Panc1 (cell line): ENCODE measurements at regions not wholly inside any gene's neighbourhood (a gene's known extent, or its start where the extent isn't known, plus 50 kb on each side); places are given as distances from the start of the nearest gene placed in this dataset.

Experiments
- ATAC-seq: fragments of 200-7000 bp; cut with Tn5 transposase; 2 replicates; pipeline ENCODE4 v1.9.1; 2020; ENCODE audit warnings: mild to moderate bottlenecking, moderate library complexity
- BruUV-seq: library from RNA; stranded (reverse); fragments of 400-500 nt; replicated peaks from 2 replicates; lab custom pipeline; 2021; lab: Mats Ljungman, UMichigan
- CTCF ChIA-PET: fragments of 300-600 bp; sonication (Branson Sonifier 250); formaldehyde crosslinking; loops from one replicate; lab custom pipeline; 2022; ENCODE audit warnings: antibody characterized with exemption; lab: Charles Lee
- POLR2A ChIA-PET: fragments of 300-600 bp; sonication (Branson Sonifier 250); formaldehyde crosslinking; loops from one replicate; lab custom pipeline; 2022; ENCODE audit warnings: antibody characterized with exemption; lab: Charles Lee
- DNase-seq: peaks from one replicate; pipeline ENCODE4 v3.0.0-alpha.2; 2010; ENCODE audit warnings: low read depth, low spot score
- H3K27ac ChIP-seq: 2 replicates; pipeline ENCODE4 v1.5.1; 2011; ENCODE audit warnings: mild to moderate bottlenecking, low read length, inconsistent platforms
- H3K27me3 ChIP-seq: fragments of 200-500 bp; sonication (Bioruptor generic); 2 replicates; pipeline ENCODE4 v1.6.0; 2014; ENCODE audit warnings: low read length, inconsistent platforms; ENCODE audit not compliant: control insufficient read depth, insufficient read depth
- H3K36me3 ChIP-seq: fragments of 200-500 bp; sonication (Bioruptor generic); 2 replicates; pipeline ENCODE4 v1.5.1; 2014; ENCODE audit warnings: inconsistent platforms, mild to moderate bottlenecking, low read length, moderate library complexity; ENCODE audit not compliant: control insufficient read depth, insufficient read depth
- H3K4me1 ChIP-seq: 2 replicates; pipeline ENCODE4 v1.5.1; 2011; ENCODE audit warnings: inconsistent platforms, mild to moderate bottlenecking, low read length, moderate library complexity; ENCODE audit not compliant: control insufficient read depth, insufficient read depth
- H3K4me3 ChIP-seq, 2 experiments: 2 replicates each; pipeline ENCODE4 v1.5.1; 2011 to 2012; ENCODE audit warnings: low read depth in 2 of 2, low read length in 2 of 2, mild to moderate bottlenecking in 2 of 2, inconsistent platforms in 1 of 2, moderate library complexity in 1 of 2
- H3K9me3 ChIP-seq: fragments of 200-500 bp; sonication (Bioruptor generic); 2 replicates; pipeline ENCODE4 v1.5.1; 2014; ENCODE audit warnings: low read depth, mild to moderate bottlenecking, inconsistent platforms, low read length, moderate library complexity; ENCODE audit not compliant: control insufficient read depth, insufficient read depth
- CTCF ChIP-seq: fragments of 450-650 bp; IDR thresholded peaks from 2 replicates; pipeline ENCODE4 v1.5.1; 2017; ENCODE audit warnings: mild to moderate bottlenecking
- POLR2AphosphoS5 ChIP-seq: IDR thresholded peaks from 2 replicates; pipeline ENCODE4 v1.6.1; 2012; ENCODE audit warnings: mild to moderate bottlenecking, low read depth, low read length, moderate library complexity
- SIN3A ChIP-seq: IDR thresholded peaks from 2 replicates; pipeline ENCODE4 v1.6.1; 2012; ENCODE audit warnings: low read depth, mild to moderate bottlenecking, low read length, moderate library complexity, borderline replicate concordance; ENCODE audit not compliant: insufficient read depth
- TCF7L2 ChIP-seq: IDR thresholded peaks from 2 replicates; pipeline ENCODE4 v1.6.1; 2011; ENCODE audit warnings: mild to moderate bottlenecking, low read depth, low read length, inconsistent platforms
- in situ Hi-C: cut with HindIII; loops from 2 replicates; pipeline ENCODE4 v1.10.0; 2016; ENCODE audit warnings: low sequenced_read_pairs, low pct_unique_long_range_greater_than_20kb
- intact Hi-C: fragments of 100-400 bp; cut with micrococcal nuclease; formaldehyde crosslinking; loops from one replicate; pipeline ENCODE4 v1.10.0; 2022; ENCODE audit not compliant: unreplicated experiment
- TF ChIP-seq, protein P1 (sequence below), 2 experiments: IDR thresholded peaks; 2 replicates each; pipeline ENCODE4 v1.6.1; 2011 to 2012; ENCODE audit warnings: low read depth in 2 of 2, control low read depth in 1 of 2, low read length in 1 of 2, mild to moderate bottlenecking in 1 of 2, moderate library complexity in 1 of 2; ENCODE audit not compliant: insufficient read depth in 1 of 2

- ChIA-PET POLR2A (no interaction called here), CTCF (interaction anchor here (0.7 kb wide), 1 partner anchor 601 kb away, joined by 3 read pairs; no protein-coding TSS in a partner anchor)
- in situ Hi-C loops, result no loop called here
- H3K4me1 ChIP-seq, result no peaks in the 10 kb centered on the region
- TF ChIP-seq SIN3A (no peak), CTCF (no peak), TCF7L2 (no peak), POLR2AphosphoS5 (no peak)
- TF ChIP-seq, protein P1, sequence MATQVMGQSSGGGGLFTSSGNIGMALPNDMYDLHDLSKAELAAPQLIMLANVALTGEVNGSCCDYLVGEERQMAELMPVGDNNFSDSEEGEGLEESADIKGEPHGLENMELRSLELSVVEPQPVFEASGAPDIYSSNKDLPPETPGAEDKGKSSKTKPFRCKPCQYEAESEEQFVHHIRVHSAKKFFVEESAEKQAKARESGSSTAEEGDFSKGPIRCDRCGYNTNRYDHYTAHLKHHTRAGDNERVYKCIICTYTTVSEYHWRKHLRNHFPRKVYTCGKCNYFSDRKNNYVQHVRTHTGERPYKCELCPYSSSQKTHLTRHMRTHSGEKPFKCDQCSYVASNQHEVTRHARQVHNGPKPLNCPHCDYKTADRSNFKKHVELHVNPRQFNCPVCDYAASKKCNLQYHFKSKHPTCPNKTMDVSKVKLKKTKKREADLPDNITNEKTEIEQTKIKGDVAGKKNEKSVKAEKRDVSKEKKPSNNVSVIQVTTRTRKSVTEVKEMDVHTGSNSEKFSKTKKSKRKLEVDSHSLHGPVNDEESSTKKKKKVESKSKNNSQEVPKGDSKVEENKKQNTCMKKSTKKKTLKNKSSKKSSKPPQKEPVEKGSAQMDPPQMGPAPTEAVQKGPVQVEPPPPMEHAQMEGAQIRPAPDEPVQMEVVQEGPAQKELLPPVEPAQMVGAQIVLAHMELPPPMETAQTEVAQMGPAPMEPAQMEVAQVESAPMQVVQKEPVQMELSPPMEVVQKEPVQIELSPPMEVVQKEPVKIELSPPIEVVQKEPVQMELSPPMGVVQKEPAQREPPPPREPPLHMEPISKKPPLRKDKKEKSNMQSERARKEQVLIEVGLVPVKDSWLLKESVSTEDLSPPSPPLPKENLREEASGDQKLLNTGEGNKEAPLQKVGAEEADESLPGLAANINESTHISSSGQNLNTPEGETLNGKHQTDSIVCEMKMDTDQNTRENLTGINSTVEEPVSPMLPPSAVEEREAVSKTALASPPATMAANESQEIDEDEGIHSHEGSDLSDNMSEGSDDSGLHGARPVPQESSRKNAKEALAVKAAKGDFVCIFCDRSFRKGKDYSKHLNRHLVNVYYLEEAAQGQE (IDR thresholded peaks at IDR 0.05; ENCODE audit: insufficient read depth in 1 of 2, low read depth in 2 of 2, low read length in 1 of 2), result no peak
- no peaks in the 10 kb centered on the region for H3K27me3 ChIP-seq
- no TSS peak for BruUV-seq
- DNase-seq (no peak), ATAC-seq (no peak)
- H3K36me3 ChIP-seq, result no peaks in the 10 kb centered on the region
- H3K27ac ChIP-seq, result no peak overlapping the region
- intact Hi-C loops, result no loop called here
- H3K9me3 ChIP-seq, result no peaks in the 10 kb centered on the region
- no peak overlapping the region for H3K4me3 ChIP-seq
Measured at GRCh38 chr3:168585544-168585943, 489.8 kb upstream of the GOLIM4 start.

GRCh38 chr3:168583977-168584376, 488.3 kb upstream of the GOLIM4 start:
- Histone ChIP-seq H3K4me1 (no peaks in the 10 kb centered on the region), H3K36me3 (no peaks in the 10 kb centered on the region), H3K9me3 (no peaks in the 10 kb centered on the region), H3K27ac (no peak overlapping the region), H3K27me3 (no peaks in the 10 kb centered on the region), H3K4me3 (no peak overlapping the region)
- DNase-seq (no peak), ATAC-seq (no peak)
- ChIA-PET POLR2A (no interaction called here), CTCF (no interaction called here)
- in situ Hi-C loops, result no loop called here
- TF ChIP-seq CTCF, result no peak
- no peak for TF ChIP-seq POLR2AphosphoS5
- TF ChIP-seq TCF7L2, result no peak
- TF ChIP-seq, protein P1 (IDR thresholded peaks at IDR 0.05; ENCODE audit: insufficient read depth in 1 of 2, low read depth in 2 of 2, low read length in 1 of 2), result no peak
- TF ChIP-seq SIN3A, result no peak
- BruUV-seq, result no TSS peak
- intact Hi-C loops, result no loop called here
